Endothelial cell of umbilical vein (primary cell): ENCODE measurements at regions not wholly inside any gene's neighbourhood (a gene's known extent, or its start where the extent isn't known, plus 50 kb on each side); places are given as distances from the start of the nearest gene placed in this dataset.

Experiments used
- BruUV-seq: library from RNA; stranded (reverse); fragments of 400-500 nt; replicated peaks from 2 replicates; lab custom pipeline; 2021; lab: Mats Ljungman, UMichigan
- CTCF ChIA-PET: fragments of 300-600, 350-600 bp; sonication (Branson Sonifier 250); formaldehyde crosslinking; loops from one replicate; lab custom pipeline; 2021; ENCODE audit warnings: antibody characterized with exemption, inconsistent platforms; lab: Charles Lee
- POLR2A ChIA-PET: fragments of 300-600, 350-600 bp; sonication (Branson Sonifier 250); formaldehyde crosslinking; loops from one replicate; lab custom pipeline; 2021; ENCODE audit warnings: antibody characterized with exemption, inconsistent platforms; lab: Charles Lee
- DNase-seq: peaks from one replicate; pipeline ENCODE4 v3.0.0-alpha.2; 2011; ENCODE audit warnings: low read depth, low spot score
- FAIRE-seq: peaks from 2 replicates; lab custom pipeline; 2011; peaks lifted over from hg19 to GRCh38; lab: Jason Lieb, UNC
- H2AFZ ChIP-seq: 2 replicates; pipeline ENCODE4 v1.6.0; 2012; ENCODE audit warnings: low read depth, low read length, control low read depth, inconsistent platforms
- H3K27ac ChIP-seq: 2 replicates; pipeline ENCODE4 v1.5.1; 2011; ENCODE audit warnings: low read depth, mild to moderate bottlenecking, control low read depth, low read length, moderate library complexity; ENCODE audit not compliant: insufficient read depth
- H3K27me3 ChIP-seq, 2 experiments: 2 replicates each; pipeline versions ENCODE4 v1.6.0 to v1.6.1; 2011; ENCODE audit warnings: low read length in 2 of 2, mixed read lengths in 1 of 2; ENCODE audit not compliant: control insufficient read depth in 2 of 2, insufficient read depth in 2 of 2
- H3K36me3 ChIP-seq, 2 experiments: 2 replicates in 1 of 2; 3 replicates in 1 of 2; pipeline ENCODE4 v1.5.1; 2011; ENCODE audit warnings: low read length in 2 of 2, mild to moderate bottlenecking in 1 of 2, moderate library complexity in 1 of 2; ENCODE audit not compliant: control insufficient read depth in 2 of 2, insufficient read depth in 2 of 2; ENCODE audit errors: extremely low read depth in 1 of 2
- H3K4me1 ChIP-seq: 3 replicates; pipeline ENCODE4 v1.5.1; 2011; ENCODE audit warnings: mild to moderate bottlenecking, low read length; ENCODE audit not compliant: control insufficient read depth, insufficient read depth; ENCODE audit errors: extremely low read depth
- H3K4me2 ChIP-seq: 2 replicates; pipeline ENCODE4 v1.6.1; 2011; ENCODE audit warnings: low read length, control low read depth, mixed read lengths; ENCODE audit not compliant: insufficient read depth
- H3K4me3 ChIP-seq, 3 experiments: fragments of 200-600 bp in 1 of 3; sonication (generic), shearing (Covaris generic) in 1 of 3; replicated peaks in 1 of 3; 2 replicates each; pipeline ENCODE4 v1.5.1; 2011 to 2016; ENCODE audit warnings: control low read depth in 3 of 3, low read length in 3 of 3, mild to moderate bottlenecking in 2 of 3, inconsistent platforms in 1 of 3, low read depth in 1 of 3, moderate library complexity in 1 of 3; ENCODE audit not compliant: insufficient read depth in 1 of 3
- H3K79me2 ChIP-seq: 2 replicates; pipeline ENCODE4 v1.6.0; 2012; ENCODE audit warnings: low read length, inconsistent platforms; ENCODE audit not compliant: control insufficient read depth, insufficient read depth
- H3K9ac ChIP-seq: replicated peaks from 2 replicates; pipeline ENCODE3; 2011; ENCODE audit warnings: low read length, control low read depth; ENCODE audit not compliant: insufficient read depth; ENCODE audit errors: extremely low read depth
- H3K9me1 ChIP-seq: replicated peaks from 3 replicates; pipeline ENCODE4 v1.6.0; 2011; ENCODE audit warnings: mild to moderate bottlenecking, low read length; ENCODE audit not compliant: control insufficient read depth, insufficient read depth; ENCODE audit errors: extremely low read depth
- H3K9me3 ChIP-seq: replicated peaks from 2 replicates; pipeline ENCODE4 v1.5.1; 2012; ENCODE audit warnings: low read length, inconsistent platforms; ENCODE audit not compliant: control insufficient read depth, insufficient read depth
- H4K20me1 ChIP-seq: replicated peaks from 2 replicates; pipeline ENCODE3; 2011; ENCODE audit warnings: mild to moderate bottlenecking, low read length; ENCODE audit not compliant: control insufficient read depth, insufficient read depth; ENCODE audit errors: extremely low read depth
- CTCF ChIP-seq, 2 donors: IDR thresholded peaks; 1 replicate in 1 of 2; 2 replicates in 1 of 2; pipeline ENCODE4 v1.5.1; 2011; ENCODE audit warnings: low read length in 2 of 2, mild to moderate bottlenecking in 2 of 2, moderate library complexity in 2 of 2, control low read depth in 1 of 2, inconsistent platforms in 1 of 2, low read depth in 1 of 2; ENCODE audit not compliant: insufficient read depth in 1 of 2; ENCODE audit errors: extremely low read depth in 1 of 2
- EZH2 ChIP-seq: IDR thresholded peaks from 2 replicates; pipeline ENCODE4 v1.6.1; 2012; ENCODE audit warnings: borderline replicate concordance, low read depth, mild to moderate bottlenecking, moderate library complexity, low read length, inconsistent platforms; ENCODE audit not compliant: severe bottlenecking
- FOS ChIP-seq: IDR thresholded peaks from 2 replicates; pipeline ENCODE4 v1.6.1; 2011; ENCODE audit warnings: mild to moderate bottlenecking, low read length, moderate library complexity, borderline replicate concordance; ENCODE audit not compliant: insufficient read depth
- GATA2 ChIP-seq: IDR thresholded peaks from 2 replicates; pipeline ENCODE4 v1.7.0; 2011; ENCODE audit warnings: low read depth, mild to moderate bottlenecking, moderate library complexity, mixed read lengths, low read length; ENCODE audit not compliant: insufficient read length, insufficient read depth
- JUN ChIP-seq: IDR thresholded peaks from 2 replicates; pipeline ENCODE4 v1.6.1; 2011; ENCODE audit warnings: borderline replicate concordance, low read depth; ENCODE audit not compliant: insufficient read length, insufficient read depth
- MAX ChIP-seq: IDR thresholded peaks from 2 replicates; pipeline ENCODE4 v1.6.1; 2011; ENCODE audit not compliant: insufficient read depth, insufficient read length
- MYC ChIP-seq: IDR thresholded peaks from one replicate; pipeline ENCODE4 v1.6.1; 2011; ENCODE audit warnings: mild to moderate bottlenecking, low read depth, low read length
- POLR2A ChIP-seq: IDR thresholded peaks from 2 replicates; pipeline ENCODE4 v1.6.1; 2012; ENCODE audit warnings: low read depth, mild to moderate bottlenecking, control low read depth, low read length
- POLR2AphosphoS5 ChIP-seq: IDR thresholded peaks from 2 replicates; pipeline ENCODE4 v1.6.1; 2012; ENCODE audit warnings: low read depth, mild to moderate bottlenecking, control low read depth, low read length, moderate library complexity; ENCODE audit not compliant: insufficient read depth
- dilution Hi-C: fragments of 300-500 bp; cut with MboI; formaldehyde crosslinking; loops from one replicate; pipeline ENCODE4 v1.15.0; 2019; ENCODE audit warnings: low sequenced_read_pairs; ENCODE audit not compliant: extremely low pct_ligation_motif_present
- intact Hi-C: fragments of 100-400 bp; cut with micrococcal nuclease; formaldehyde crosslinking; loops from one replicate; pipeline ENCODE4 v1.10.0; 2022

GRCh38 chr7:46054915-46055314, 133.8 kb upstream of the IGFBP3 start:
- no peak for DNase-seq
- H2AFZ ChIP-seq = no peak overlapping the region
- TF ChIP-seq GATA2 (no peak), EZH2 (no peak), POLR2A (no peak), MAX (no peak), FOS (no peak), MYC (no peak)
- H3K9me1 ChIP-seq = no peaks in the 10 kb centered on the region
- no peak overlapping the region for H3K4me3 ChIP-seq
- BruUV-seq = no TSS peak
- H3K36me3 ChIP-seq = no peaks in the 10 kb centered on the region
- no peaks in the 10 kb centered on the region for H3K27me3 ChIP-seq
- H4K20me1 ChIP-seq = no peaks in the 10 kb centered on the region
- H3K9me3 ChIP-seq = no peaks in the 10 kb centered on the region
- dilution Hi-C loops (no loop called here), intact Hi-C loops (no loop called here)
- no peak overlapping the region for H3K4me2 ChIP-seq
- no peak overlapping the region for H3K27ac ChIP-seq
- POLR2A ChIA-PET = no interaction called here
- CTCF ChIA-PET = interaction anchor here (1.1 to 1.9 kb wide), 5 partner anchors 9 to 1046 kb away, joined by 3 to 6 read pairs (median 3); no protein-coding TSS in a partner anchor
- no peak overlapping the region for H3K9ac ChIP-seq
- H3K4me1 ChIP-seq = no peaks in the 10 kb centered on the region
- no peak for FAIRE-seq
- H3K79me2 ChIP-seq = no peaks in the 10 kb centered on the region

- BruUV-seq = no TSS peak
- ChIA-PET CTCF (interaction anchor here (1.1 to 1.9 kb wide), 6 partner anchors 9 to 1047 kb away, joined by 3 to 6 read pairs (median 4); no protein-coding TSS in a partner anchor), POLR2A (no interaction called here)
These were observed 133.2 kb upstream of the IGFBP3 start for GRCh38 chr7:46054272-46054671.

More at GRCh38 chr7:46054272-46054671, 133.2 kb upstream of the IGFBP3 start:
- H3K27me3 ChIP-seq = no peaks in the 10 kb centered on the region
- no peak overlapping the region for H3K4me2 ChIP-seq
- dilution Hi-C loops = no loop called here
- H2AFZ ChIP-seq = no peak overlapping the region
- H3K9me3 ChIP-seq = no peaks in the 10 kb centered on the region
- no peaks in the 10 kb centered on the region for H3K4me1 ChIP-seq
- DNase-seq = peak; percentile 70
- H3K79me2 ChIP-seq = no peaks in the 10 kb centered on the region
- no peak for TF ChIP-seq EZH2
- no peak for TF ChIP-seq FOS
- no peak for TF ChIP-seq MAX
- no peak for TF ChIP-seq POLR2A
- TF ChIP-seq JUN = no peak
- TF ChIP-seq GATA2 = no peak
- TF ChIP-seq POLR2AphosphoS5 = no peak
- TF ChIP-seq CTCF (IDR thresholded peaks at IDR 0.05; ENCODE audit: extremely low read depth in 1 of 2, insufficient read depth in 1 of 2, low read depth in 1 of 2, low read length in 2 of 2) = no peak
- no peak for TF ChIP-seq MYC
- no peak overlapping the region for H3K27ac ChIP-seq
- H3K4me3 ChIP-seq = no peak overlapping the region
- H3K9me1 ChIP-seq = no peaks in the 10 kb centered on the region
- intact Hi-C loops = no loop called here
- H4K20me1 ChIP-seq = no peaks in the 10 kb centered on the region
- peak; percentile 46 for FAIRE-seq
- no peak overlapping the region for H3K9ac ChIP-seq
- H3K36me3 ChIP-seq = no peaks in the 10 kb centered on the region
